H1 (cell line): ENCODE measurements at regions not wholly inside any gene's neighbourhood (a gene's known extent, or its start where the extent isn't known, plus 50 kb on each side); places are given as distances from the start of the nearest gene placed in this dataset.

Experiments used
- CTCF ChIA-PET: fragments of 300-600 bp; sonication (Branson Sonifier 250); formaldehyde crosslinking; loops from one replicate; lab custom pipeline; 2021; ENCODE audit not compliant: partially characterized antibody; lab: Charles Lee
- POLR2A ChIA-PET: fragments of 300-600 bp; sonication (Branson Sonifier 250); formaldehyde crosslinking; loops from one replicate; lab custom pipeline; 2021; ENCODE audit warnings: inconsistent platforms; ENCODE audit not compliant: partially characterized antibody; lab: Charles Lee
- DNase-seq, 2 experiments: peaks; one replicate each; pipeline versions ENCODE4 v3.0.0 to v3.0.0-alpha.2; 2010 to 2022; ENCODE audit warnings: low spot score in 2 of 2, low read depth in 1 of 2, mixed read lengths in 1 of 2
- FAIRE-seq: peaks from 2 replicates; lab custom pipeline; 2011; peaks lifted over from hg19 to GRCh38; lab: Jason Lieb, UNC
- H2AFZ ChIP-seq: 2 replicates; pipeline ENCODE4 v1.8.1; 2012; ENCODE audit warnings: low read length, inconsistent platforms
- H2AK5ac ChIP-seq: 2 replicates; pipeline ENCODE4 v1.6.1; 2013; ENCODE audit warnings: low read depth, low read length
- H2BK120ac ChIP-seq: replicated peaks from 2 replicates; pipeline ENCODE3; 2013; ENCODE audit warnings: low read depth, low read length, inconsistent platforms
- H2BK12ac ChIP-seq: 2 replicates; pipeline ENCODE4 v1.6.1; 2013; ENCODE audit warnings: low read depth, low read length
- H2BK15ac ChIP-seq: 2 replicates; pipeline ENCODE4 v1.6.1; 2013; ENCODE audit warnings: low read length
- H2BK20ac ChIP-seq: 2 replicates; pipeline ENCODE4 v1.6.1; 2013; ENCODE audit warnings: low read length
- H2BK5ac ChIP-seq: 2 replicates; pipeline ENCODE4 v1.6.1; 2013; ENCODE audit warnings: low read depth, low read length
- H3K14ac ChIP-seq: 2 replicates; pipeline ENCODE4 v1.6.1; 2013; ENCODE audit warnings: inconsistent platforms; ENCODE audit not compliant: insufficient read length
- H3K18ac ChIP-seq: 2 replicates; pipeline ENCODE4 v1.6.1; 2013; ENCODE audit warnings: low read length; ENCODE audit errors: extremely low read depth
- H3K23ac ChIP-seq: 2 replicates; pipeline ENCODE4 v1.6.1; 2013; ENCODE audit warnings: inconsistent platforms; ENCODE audit not compliant: insufficient read length
- H3K23me2 ChIP-seq: 2 replicates; pipeline ENCODE4 v1.6.1; 2013; ENCODE audit warnings: low read depth, low read length
- H3K27ac ChIP-seq: 2 replicates; pipeline ENCODE4 v1.6.1; 2011; ENCODE audit warnings: low read depth, low read length, inconsistent platforms
- H3K27me3 ChIP-seq, 4 experiments: replicated peaks in 1 of 4; 1 replicate in 1 of 4; 2 replicates in 3 of 4; pipeline versions ENCODE4 v1.6.1 to v1.8.1; 2011 to 2013; ENCODE audit warnings: low read length in 3 of 4, mild to moderate bottlenecking in 3 of 4, inconsistent platforms in 2 of 4, mixed read lengths in 2 of 4, moderate library complexity in 1 of 4; ENCODE audit not compliant: control insufficient read depth in 3 of 4, insufficient read depth in 3 of 4; ENCODE audit errors: extremely low read depth in 1 of 4
- H3K36me3 ChIP-seq, 4 experiments: 2 replicates each; pipeline versions ENCODE4 v1.6.1 to v1.8.1; 2011 to 2013; ENCODE audit warnings: mild to moderate bottlenecking in 4 of 4, low read length in 3 of 4, moderate library complexity in 2 of 4, control low read depth in 1 of 4, inconsistent platforms in 1 of 4; ENCODE audit not compliant: insufficient read depth in 4 of 4, control insufficient read depth in 2 of 4
- H3K4ac ChIP-seq: replicated peaks from 2 replicates; pipeline ENCODE3; 2013; ENCODE audit warnings: low read length, low read depth, mixed read lengths, inconsistent platforms; ENCODE audit not compliant: insufficient read length
- H3K4me1 ChIP-seq, 4 experiments: replicated peaks in 1 of 4; 1 replicate in 1 of 4; 2 replicates in 3 of 4; pipeline versions ENCODE4 v1.6.1 to v1.8.1; 2011 to 2013; ENCODE audit warnings: low read length in 3 of 4, inconsistent platforms in 2 of 4, mixed read lengths in 1 of 4; ENCODE audit not compliant: insufficient read depth in 4 of 4, control insufficient read depth in 3 of 4
- H3K4me2 ChIP-seq, 2 experiments: 2 replicates each; pipeline versions ENCODE4 v1.6.1 to v1.8.1; 2011 to 2013; ENCODE audit warnings: low read depth in 2 of 2, low read length in 2 of 2, control low read depth in 1 of 2, inconsistent platforms in 1 of 2, mild to moderate bottlenecking in 1 of 2; ENCODE audit not compliant: insufficient read depth in 1 of 2
- H3K4me3 ChIP-seq, 4 experiments: fragments of 200-600, 300-600 bp in 1 of 4; sonication (generic), shearing (Covaris generic), sonication (Bioruptor Twin) in 1 of 4; 2 replicates each; pipeline versions ENCODE4 v1.5.1 to v1.8.1; 2011 to 2016; ENCODE audit warnings: low read length in 4 of 4, low read depth in 3 of 4, control low read depth in 2 of 4, inconsistent platforms in 2 of 4, mild to moderate bottlenecking in 2 of 4, mixed read lengths in 1 of 4, moderate library complexity in 1 of 4; ENCODE audit not compliant: insufficient read depth in 2 of 4; ENCODE audit errors: extremely low read depth in 1 of 4
- H3K56ac ChIP-seq: replicated peaks from 2 replicates; pipeline ENCODE3; 2013; ENCODE audit warnings: low read depth, mild to moderate bottlenecking, mixed read lengths, low read length, inconsistent platforms; ENCODE audit not compliant: insufficient read length
- H3K79me1 ChIP-seq: 2 replicates; pipeline ENCODE4 v1.6.1; 2013; ENCODE audit warnings: low read depth, low read length, control low read depth
- H3K79me2 ChIP-seq, 2 experiments: 2 replicates each; pipeline versions ENCODE4 v1.6.1 to v1.8.1; 2012 to 2013; ENCODE audit warnings: low read length in 2 of 2, mild to moderate bottlenecking in 2 of 2, inconsistent platforms in 1 of 2; ENCODE audit not compliant: insufficient read depth in 2 of 2, control insufficient read depth in 1 of 2
- H3K9ac ChIP-seq, 4 experiments: replicated peaks in 1 of 4; 1 replicate in 1 of 4; 2 replicates in 3 of 4; pipeline versions ENCODE4 v1.6.1 to v1.8.1; 2011 to 2013; ENCODE audit warnings: low read depth in 3 of 4, low read length in 3 of 4, control low read depth in 2 of 4, mild to moderate bottlenecking in 2 of 4, moderate library complexity in 2 of 4, inconsistent platforms in 1 of 4; ENCODE audit errors: extremely low read depth in 1 of 4
- H3K9me3 ChIP-seq, 2 experiments: 2 replicates each; pipeline versions ENCODE4 v1.6.1 to v1.8.1; 2012 to 2013; ENCODE audit warnings: mild to moderate bottlenecking in 2 of 2, moderate library complexity in 2 of 2, control low read depth in 1 of 2, inconsistent platforms in 1 of 2, low read depth in 1 of 2, low read length in 1 of 2, mixed read lengths in 1 of 2; ENCODE audit not compliant: insufficient read depth in 2 of 2
- H4K20me1 ChIP-seq, 2 experiments: replicated peaks in 1 of 2; 2 replicates each; pipeline versions ENCODE3 to v1.8.1; 2011 to 2013; ENCODE audit warnings: inconsistent platforms in 2 of 2, low read length in 2 of 2, mild to moderate bottlenecking in 1 of 2; ENCODE audit not compliant: insufficient read depth in 2 of 2, control insufficient read depth in 1 of 2
- H4K5ac ChIP-seq: 2 replicates; pipeline ENCODE4 v1.6.1; 2013; ENCODE audit warnings: low read length, low read depth, mixed read lengths, inconsistent platforms; ENCODE audit not compliant: insufficient read length
- H4K8ac ChIP-seq: 2 replicates; pipeline ENCODE4 v1.8.0; 2013; ENCODE audit warnings: mild to moderate bottlenecking, moderate library complexity, low read length, inconsistent platforms; ENCODE audit not compliant: insufficient read depth; ENCODE audit errors: extremely low read depth
- H4K91ac ChIP-seq: replicated peaks from 2 replicates; pipeline ENCODE3; 2013; ENCODE audit warnings: low read length, mixed read lengths, inconsistent platforms; ENCODE audit not compliant: insufficient read length
- POU5F1 ChIP-seq: IDR thresholded peaks from 2 replicates; pipeline ENCODE4 v1.6.1; 2011; ENCODE audit warnings: low read depth, mild to moderate bottlenecking, low read length, moderate library complexity
- WGBS, 2 experiments: shearing (Covaris generic) in 1 of 2; methylation state at CpG; one replicate each; pipeline versions ENCODE4 v1.1.6 to v1.1.7; 2013 to 2015; ENCODE audit warnings: low lambda C conversion rate in 2 of 2, mixed read lengths in 2 of 2, inconsistent platforms in 1 of 2, low coverage in 1 of 2, missing lambda C conversion rate in 1 of 2; ENCODE audit not compliant: insufficient replicate concordance in 2 of 2, insufficient coverage in 1 of 2, insufficient read length in 1 of 2; ENCODE audit errors: extremely low coverage in 1 of 2, missing lambda C conversion rate in 1 of 2; 5-methylcytosine and 5-hydroxymethylcytosine counted together

GRCh38 chr13:79919091-79919490, 421.8 kb downstream of the SPRY2 start:
- H3K36me3 ChIP-seq: no peaks in the 10 kb centered on the region
- H3K23ac ChIP-seq: no peak overlapping the region
- no peak overlapping the region for H3K27ac ChIP-seq
- H4K91ac ChIP-seq: no peak overlapping the region
- H3K4me2 ChIP-seq: no peak overlapping the region
- no peak overlapping the region for H4K5ac ChIP-seq
- no peak overlapping the region for H2BK12ac ChIP-seq
- H3K9ac ChIP-seq: no peak overlapping the region
- H3K79me1 ChIP-seq: no peaks in the 10 kb centered on the region
- no peak overlapping the region for H3K14ac ChIP-seq
- H2AFZ ChIP-seq: no peak overlapping the region
- no peaks in the 10 kb centered on the region; the same call in 1 of the 2 replicates for H3K23me2 ChIP-seq
- FAIRE-seq: no peak
- no peak overlapping the region for H4K8ac ChIP-seq
- no peaks in the 10 kb centered on the region for H3K9me3 ChIP-seq
- TF ChIP-seq POU5F1: no peak
- ChIA-PET POLR2A (no interaction called here), CTCF (no interaction called here)
- no peak for DNase-seq
- no peak overlapping the region for H2BK5ac ChIP-seq
- H2AK5ac ChIP-seq: no peak overlapping the region
- H3K4me1 ChIP-seq: no peaks in the 10 kb centered on the region
- 90% methylated on average over 2 of the region's 2 CpGs; no CpG with 5 or more reads in 1 of the 2 experiments for WGBS, 2 experiments
- no peaks in the 10 kb centered on the region for H3K27me3 ChIP-seq
- no peak overlapping the region for H3K18ac ChIP-seq
- H3K56ac ChIP-seq: no peak overlapping the region
- H2BK15ac ChIP-seq: no peak overlapping the region
- H3K4ac ChIP-seq: no peak overlapping the region
- no peak overlapping the region for H2BK20ac ChIP-seq
- no peak overlapping the region for H2BK120ac ChIP-seq
- no peaks in the 10 kb centered on the region for H4K20me1 ChIP-seq
- H3K79me2 ChIP-seq: no peaks in the 10 kb centered on the region
- no peak overlapping the region for H3K4me3 ChIP-seq
